Activated CD8-positive, alpha-beta memory T cell treated with anti-CD3 and anti-CD28 coated beads for 1 hour (primary cell): ENCODE measurements at regions not wholly inside any gene's neighbourhood (a gene's known extent, or its start where the extent isn't known, plus 50 kb on each side); places are given as distances from the start of the nearest gene placed in this dataset.
A peak's percentile ranks its signal among the peaks of the same experiment; 100 is the strongest.

Source experiments
- DNase-seq, 2 donors: peaks; one replicate each; pipeline ENCODE4 v3.0.0-alpha.2; 2020; ENCODE audit warnings: low read depth in 1 of 2; ENCODE audit errors: extremely low read depth in 1 of 2

- peak in 1 of 2 donors; percentile 41 for DNase-seq
These were observed 164.9 kb downstream of the DHX15 start for GRCh38 chr4:24419181-24420034.

- no peak for DNase-seq
These were observed 167.1 kb downstream of the DHX15 start for GRCh38 chr4:24417206-24417605.

DNA sequence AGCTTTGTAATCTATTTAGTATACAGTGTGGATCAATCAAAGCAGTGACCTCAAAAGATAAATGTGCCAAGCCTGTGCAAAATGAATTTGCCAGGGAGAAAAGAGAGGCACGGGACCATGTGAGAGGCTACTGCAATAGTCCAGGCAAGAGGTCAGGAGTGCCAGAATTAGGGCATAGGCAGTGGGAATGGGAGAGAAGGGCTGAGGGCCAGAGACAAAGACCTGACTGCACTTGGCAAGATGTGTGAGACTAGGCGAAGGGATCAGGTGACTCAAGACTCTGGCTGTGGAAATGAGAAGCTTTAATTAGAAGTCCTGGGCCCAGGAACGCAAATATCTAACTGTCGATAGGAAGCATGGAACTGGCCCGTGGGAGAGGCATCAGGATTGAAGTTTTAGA, 168.1 kb downstream of the DHX15 start:
- DNase-seq = no peak

DNA sequence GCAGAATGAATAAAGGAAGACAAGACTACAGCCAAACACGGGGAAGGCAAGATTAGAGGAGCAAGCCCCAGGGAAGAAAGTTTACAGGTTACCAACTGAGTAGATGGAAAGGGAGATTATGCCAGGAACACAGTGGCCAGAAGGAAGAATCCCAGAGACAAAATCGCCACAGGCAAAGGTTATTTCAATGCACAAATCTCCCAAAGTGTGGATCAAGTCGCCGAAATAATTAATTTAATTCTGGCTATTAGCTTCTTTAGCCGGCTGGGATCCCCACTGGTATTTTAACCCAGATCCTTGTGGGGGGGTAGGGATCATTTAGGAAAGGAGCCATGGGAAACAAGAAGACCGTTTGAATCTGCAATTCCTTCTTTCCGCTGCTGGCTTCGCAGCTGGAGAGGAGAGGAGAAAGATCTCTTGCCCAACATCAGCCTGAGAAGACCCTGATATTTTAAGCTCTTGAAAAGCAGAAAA, 171.0 kb downstream of the DHX15 start:
- DNase-seq = no peak

GRCh38 chr4:24411806-24412205, 172.5 kb downstream of the DHX15 start:
- DNase-seq = no peak

GRCh38 chr4:24411299-24411698, 173.1 kb downstream of the DHX15 start:
- no peak for DNase-seq

GRCh38 chr4:24408640-24409039, 175.7 kb downstream of the DHX15 start:
- no peak for DNase-seq

DNA sequence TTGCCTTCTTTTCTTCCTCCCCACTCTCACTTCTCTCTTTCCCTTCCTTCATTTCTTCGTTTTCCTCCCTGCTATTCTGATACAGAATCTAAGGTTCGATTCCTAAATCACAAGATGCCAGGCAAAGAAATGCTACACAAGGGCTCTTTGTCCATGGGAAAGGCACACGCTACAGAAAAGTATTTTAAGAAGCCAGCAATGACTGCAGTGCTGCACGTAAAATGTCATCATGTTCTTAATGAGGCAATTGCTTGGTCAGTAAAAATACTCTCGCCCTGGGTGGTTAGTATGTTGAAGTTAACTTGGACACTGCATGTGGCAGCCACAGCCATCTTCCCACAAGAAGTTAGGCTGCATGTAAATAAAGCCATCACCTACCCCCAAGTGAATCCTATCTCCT, 178.4 kb downstream of the DHX15 start:
- DNase-seq = no peak

DNA sequence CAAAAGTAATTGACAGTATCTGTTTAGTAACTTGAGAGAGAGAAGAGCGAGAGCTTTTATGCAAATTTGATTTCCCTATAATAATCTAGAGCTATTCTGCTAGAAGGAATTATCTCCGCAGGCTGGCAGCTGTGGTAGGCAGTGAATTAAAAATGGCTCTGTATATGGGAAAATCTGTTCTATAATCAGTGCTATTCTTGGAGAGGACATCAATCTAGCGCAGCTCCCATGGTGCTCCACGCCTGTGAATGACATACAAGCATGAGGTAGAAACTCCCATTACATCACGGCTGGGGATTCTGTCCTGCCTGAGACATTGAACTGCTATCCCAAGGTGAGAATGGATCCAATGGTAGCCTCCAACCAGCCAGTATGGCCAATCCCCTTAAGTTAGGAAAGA, 179.0 kb downstream of the DHX15 start:
- no peak for DNase-seq

- DNase-seq = no peak
These were observed 180.1 kb downstream of the DHX15 start for GRCh38 chr4:24404281-24404680.

GRCh38 chr4:24403265-24403664, 181.1 kb downstream of the DHX15 start:
- DNase-seq = no peak

- no peak for DNase-seq
These were observed 183.8 kb downstream of the DHX15 start for GRCh38 chr4:24400537-24400936.

DNA sequence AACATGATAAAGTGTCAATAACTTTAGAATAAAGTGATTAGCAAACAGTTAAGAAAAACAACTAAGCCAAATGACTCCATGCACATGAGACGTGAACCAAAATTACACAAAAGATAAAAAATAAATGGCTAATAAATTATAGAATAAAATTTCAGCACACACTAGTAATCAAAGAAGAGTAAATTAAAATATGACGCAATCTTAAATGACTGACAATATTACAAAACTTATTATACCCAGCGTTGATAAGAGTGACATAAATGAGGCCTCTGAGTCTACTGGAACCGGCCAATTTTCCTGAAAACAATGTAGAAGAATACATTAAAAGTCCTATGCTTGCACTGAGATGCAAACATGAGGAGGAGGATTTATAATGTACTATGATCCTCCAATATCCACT, 187.4 kb downstream of the DHX15 start:
- no peak for DNase-seq

GRCh38 chr4:24395937-24396336, 188.4 kb downstream of the DHX15 start:
- DNase-seq = no peak

GRCh38 chr4:24394041-24394440, 190.3 kb downstream of the DHX15 start:
- DNase-seq = no peak

DNA sequence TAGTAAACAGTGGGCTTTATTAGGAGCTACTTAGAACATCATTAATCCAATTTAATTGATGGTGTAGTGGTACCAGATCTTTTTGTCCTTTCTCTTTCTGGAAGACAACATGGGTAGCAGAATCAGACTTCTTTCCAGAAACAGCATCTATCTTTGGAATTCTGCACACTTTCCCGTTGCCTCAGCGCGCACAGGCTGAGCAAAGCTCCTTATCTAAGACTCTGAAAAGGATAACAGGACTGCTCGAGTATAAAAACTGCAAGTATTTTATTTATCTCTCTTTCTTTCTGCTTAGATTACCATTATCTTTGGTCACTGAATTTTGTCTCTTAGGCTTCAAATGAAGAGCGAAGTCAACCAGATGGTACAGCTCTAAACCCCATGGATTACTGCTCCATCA, 191.7 kb downstream of the DHX15 start:
- no peak for DNase-seq

- DNase-seq = no peak
These were observed 202.0 kb downstream of the DHX15 start for GRCh38 chr4:24382381-24382780.

DNA sequence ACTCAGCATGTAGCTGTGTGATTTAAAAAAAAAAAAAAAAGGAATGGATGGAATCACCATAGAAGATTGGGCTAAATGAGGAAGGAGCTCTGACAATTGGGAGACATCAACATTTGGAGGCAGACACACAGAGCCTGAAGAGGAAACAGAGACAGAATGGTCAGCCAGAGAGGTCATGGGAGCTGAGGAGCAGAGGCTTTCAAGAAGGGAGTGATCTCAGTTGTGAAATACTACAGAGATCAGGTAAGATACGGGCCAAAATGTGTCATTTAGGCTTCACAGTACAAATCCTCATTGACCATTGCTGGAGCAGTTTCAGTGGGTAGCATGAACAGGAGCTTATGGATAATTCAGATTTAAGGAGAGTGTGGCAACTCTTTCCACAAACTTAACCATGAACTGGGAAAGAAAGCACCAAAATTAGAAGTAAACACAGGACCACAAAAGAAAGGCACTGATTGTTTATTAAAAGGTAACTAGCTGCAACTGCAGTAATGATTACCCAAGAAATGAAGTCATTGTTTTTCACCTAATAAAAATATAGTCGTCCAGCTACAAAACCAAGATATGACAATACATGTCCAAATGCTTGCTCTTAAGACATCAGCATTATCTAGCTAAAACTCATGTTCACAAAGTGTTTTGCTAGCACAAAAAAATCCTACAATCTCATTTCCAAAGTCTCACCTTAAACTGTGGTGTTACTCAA, 203.2 kb downstream of the DHX15 start:
- DNase-seq = no peak

DNA sequence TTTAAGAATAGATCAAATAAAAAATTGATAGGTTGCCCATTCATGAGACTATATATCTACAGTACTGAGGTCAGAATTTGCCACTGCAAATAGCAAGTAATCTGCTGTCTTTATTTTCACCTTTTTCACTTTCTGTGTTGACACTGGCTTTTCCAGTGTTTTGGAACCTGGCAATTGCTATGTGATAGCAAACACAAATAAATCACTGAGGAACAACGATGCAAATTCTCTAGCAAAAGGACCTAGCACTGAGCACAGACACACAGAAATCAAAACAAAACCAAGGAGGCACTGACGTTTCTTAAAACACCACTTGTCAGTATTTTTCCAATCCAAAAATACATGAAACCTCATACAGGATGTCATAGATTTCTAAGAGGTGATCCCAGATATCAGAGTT, 210.7 kb downstream of the DHX15 start:
- no peak for DNase-seq

DNA sequence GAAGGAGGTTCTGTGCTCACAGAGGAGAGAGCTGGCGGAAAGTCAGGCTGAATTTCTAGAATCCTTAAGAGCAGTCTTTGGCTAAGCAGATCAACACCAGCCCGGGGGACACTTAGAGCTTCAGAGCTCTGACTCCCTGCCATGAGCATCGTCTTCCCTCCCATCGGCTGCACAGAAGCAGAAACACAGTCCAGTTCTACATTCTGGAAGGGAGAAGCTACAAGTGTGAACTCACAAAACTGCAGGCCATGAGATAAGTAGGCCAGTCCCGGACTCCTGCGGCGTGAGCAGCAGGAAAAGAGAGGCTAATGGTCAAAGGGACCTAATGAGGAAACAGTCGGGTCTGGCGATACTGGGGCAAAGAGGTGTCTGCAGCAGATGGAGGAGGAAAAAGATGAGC, 211.5 kb downstream of the DHX15 start:
- no peak for DNase-seq

GRCh38 chr4:24372341-24372740, 212.0 kb downstream of the DHX15 start:
- DNase-seq = no peak

GRCh38 chr4:24370421-24370820, 213.9 kb downstream of the DHX15 start:
- no peak for DNase-seq
